SK-MEL-5 (cell line): ENCODE measurements at regions not wholly inside any gene's neighbourhood (a gene's known extent, or its start where the extent isn't known, plus 50 kb on each side); places are given as distances from the start of the nearest gene placed in this dataset.
A peak's percentile ranks its signal among the peaks of the same experiment; 100 is the strongest.

Source experiments
- DNase-seq: peaks from one replicate; pipeline ENCODE4 v3.0.0-alpha.2; 2016; ENCODE audit warnings: low read depth, low spot score
- in situ Hi-C: cut with HindIII; loops from 2 replicates; pipeline ENCODE4 v1.10.0; 2016; ENCODE audit warnings: low sequenced_read_pairs, high pct_unique_total_duplicates, low pct_unique_long_range_greater_than_20kb

- in situ Hi-C loops: no loop called here
- no peak for DNase-seq
Observed at GRCh38 chr11:10358696-10359095, 53.8 kb downstream of the ADM start.

- in situ Hi-C loops: no loop called here
- DNase-seq: no peak
Observed at GRCh38 chr11:10359171-10359570, 54.3 kb downstream of the ADM start.

GRCh38 chr11:10360835-10361234, 56.0 kb downstream of the ADM start:
- in situ Hi-C loops: no loop called here

GRCh38 chr11:10365045-10365444, 60.2 kb downstream of the ADM start:
- DNase-seq: no peak
- in situ Hi-C loops: no loop called here

More at GRCh38 chr11:10360835-10361234, 56.0 kb downstream of the ADM start:
- no peak for DNase-seq

GRCh38 chr11:10366568-10367331, 61.9 kb downstream of the ADM start:
- in situ Hi-C loops: no loop called here
- DNase-seq: peak; percentile 98

- in situ Hi-C loops: no loop called here
- DNase-seq: no peak
Observed at GRCh38 chr11:10371926-10372641, 67.2 kb downstream of the ADM start.

GRCh38 chr11:10373340-10373739, 68.5 kb downstream of the ADM start:
- no peak for DNase-seq
- in situ Hi-C loops: no loop called here

- DNase-seq: no peak
- in situ Hi-C loops: no loop called here
Observed at GRCh38 chr11:10373929-10374328, 69.1 kb downstream of the ADM start.

- DNase-seq: no peak
- in situ Hi-C loops: no loop called here
Observed at GRCh38 chr11:10374386-10374785, 69.5 kb downstream of the ADM start.

GRCh38 chr11:10375280-10375971, 70.6 kb downstream of the ADM start:
- in situ Hi-C loops: no loop called here
- no peak for DNase-seq

GRCh38 chr11:10376061-10376460, 71.2 kb downstream of the ADM start:
- no peak for DNase-seq
- in situ Hi-C loops: no loop called here

GRCh38 chr11:10377183-10377582, 72.3 kb downstream of the ADM start:
- DNase-seq: no peak
- in situ Hi-C loops: no loop called here

- in situ Hi-C loops: no loop called here
- DNase-seq: no peak
Observed at GRCh38 chr11:10378362-10378761, 73.5 kb downstream of the ADM start.

- no peak for DNase-seq
- in situ Hi-C loops: no loop called here
Observed at GRCh38 chr11:10379022-10379421, 74.1 kb downstream of the ADM start.

- DNase-seq: no peak
- in situ Hi-C loops: no loop called here
Observed at GRCh38 chr11:10379426-10379825, 74.6 kb downstream of the ADM start.

GRCh38 chr11:10379871-10380568, 75.0 kb upstream of the AMPD3 start:
- no peak for DNase-seq
- in situ Hi-C loops: no loop called here

GRCh38 chr11:10380921-10381320, 74.1 kb upstream of the AMPD3 start:
- DNase-seq: no peak
- in situ Hi-C loops: no loop called here

- DNase-seq: no peak
- in situ Hi-C loops: no loop called here
Observed at GRCh38 chr11:10381736-10382135, 73.3 kb upstream of the AMPD3 start.
